ENCODE measurements at regions not wholly inside any gene's neighbourhood (a gene's known extent, or its start where the extent isn't known, plus 50 kb on each side); places are given as distances from the start of the nearest gene placed in this dataset.

- TF ChIP-seq CTCF (conservative IDR thresholded peaks at IDR 0.05 in 1 of 2, IDR thresholded peaks at IDR 0.05 in 1 of 2; ENCODE audit: low read depth in 1 of 2, low read length in 2 of 2) = no peak
- no peak for TF ChIP-seq EZH2 (IDR thresholded peaks at IDR 0.05; ENCODE audit: low read length, missing control alignments)
These were observed 80.0 kb downstream of the PLXNA1 start for GRCh38 chr3:127062926-127063325.

Data from fibroblast of lung (primary cell).